H9 (cell line): ENCODE measurements at regions not wholly inside any gene's neighbourhood (a gene's known extent, or its start where the extent isn't known, plus 50 kb on each side); places are given as distances from the start of the nearest gene placed in this dataset.

Source experiments
- DNase-seq: peaks from one replicate; pipeline ENCODE4 v3.0.0-alpha.2; 2017
- H2AFZ ChIP-seq: one replicate; pipeline ENCODE4 v1.6.1; 2013; ENCODE audit warnings: mild to moderate bottlenecking, low read length, control low read depth, moderate library complexity
- H2AK5ac ChIP-seq: 2 replicates; pipeline ENCODE4 v1.6.1; 2013; ENCODE audit warnings: low read length, control low read depth, mixed read lengths; ENCODE audit not compliant: insufficient read length
- H2BK120ac ChIP-seq: one replicate; pipeline ENCODE4 v1.6.1; 2013; ENCODE audit warnings: low read depth, mild to moderate bottlenecking, low read length, control low read depth, inconsistent platforms; ENCODE audit not compliant: poor library complexity, severe bottlenecking
- H2BK12ac ChIP-seq: 2 replicates; pipeline ENCODE4 v1.6.1; 2013; ENCODE audit warnings: low read length, control low read depth, mixed read lengths, low read depth; ENCODE audit not compliant: insufficient read length
- H2BK15ac ChIP-seq: 2 replicates; pipeline ENCODE4 v1.6.1; 2013; ENCODE audit warnings: low read depth, low read length, control low read depth
- H2BK20ac ChIP-seq: one replicate; pipeline ENCODE4 v1.6.1; 2013; ENCODE audit warnings: low read depth, mild to moderate bottlenecking, low read length, control low read depth, inconsistent platforms; ENCODE audit not compliant: poor library complexity, severe bottlenecking
- H2BK5ac ChIP-seq: 2 replicates; pipeline ENCODE4 v1.6.1; 2013; ENCODE audit warnings: low read length, control low read depth, mixed read lengths; ENCODE audit not compliant: insufficient read length
- H3K14ac ChIP-seq: 2 replicates; pipeline ENCODE4 v1.6.1; 2013; ENCODE audit warnings: low read length, control low read depth; ENCODE audit not compliant: insufficient read depth
- H3K18ac ChIP-seq: 2 replicates; pipeline ENCODE4 v1.6.1; 2013; ENCODE audit warnings: low read depth, mild to moderate bottlenecking, mixed read lengths, low read length, control low read depth; ENCODE audit not compliant: insufficient read length
- H3K23ac ChIP-seq: 2 replicates; pipeline ENCODE4 v1.6.1; 2013; ENCODE audit warnings: low read length, control low read depth, mixed read lengths, low read depth; ENCODE audit not compliant: insufficient read length
- H3K23me2 ChIP-seq: 2 replicates; pipeline ENCODE4 v1.6.1; 2013; ENCODE audit warnings: low read depth, mild to moderate bottlenecking, mixed read lengths, low read length, control low read depth; ENCODE audit not compliant: insufficient read length, poor library complexity, severe bottlenecking
- H3K27ac ChIP-seq: 2 replicates; pipeline ENCODE4 v1.5.1; 2013; ENCODE audit warnings: low read length, control low read depth, mixed read lengths, low read depth; ENCODE audit not compliant: insufficient read length
- H3K27me3 ChIP-seq: 2 replicates; pipeline ENCODE4 v1.6.1; 2013; ENCODE audit warnings: low read length, control low read depth, inconsistent platforms; ENCODE audit not compliant: insufficient read depth
- H3K4ac ChIP-seq: 2 replicates; pipeline ENCODE4 v1.6.1; 2013; ENCODE audit warnings: low read depth, mild to moderate bottlenecking, control low read depth, inconsistent platforms, low read length, moderate library complexity
- H3K4me1 ChIP-seq: 2 replicates; pipeline ENCODE4 v1.6.1; 2013; ENCODE audit warnings: low read length, control low read depth, inconsistent platforms; ENCODE audit not compliant: insufficient read depth
- H3K4me2 ChIP-seq: 2 replicates; pipeline ENCODE4 v1.6.1; 2013; ENCODE audit warnings: low read length, control low read depth, mixed read lengths; ENCODE audit not compliant: insufficient read length, insufficient read depth
- H3K56ac ChIP-seq: 2 replicates; pipeline ENCODE4 v1.6.1; 2013; ENCODE audit warnings: low read depth, mild to moderate bottlenecking, mixed read lengths, low read length, control low read depth; ENCODE audit not compliant: insufficient read length
- H3K79me1 ChIP-seq: 2 replicates; pipeline ENCODE4 v1.6.1; 2013; ENCODE audit warnings: low read depth, mild to moderate bottlenecking, moderate library complexity, low read length, control low read depth, inconsistent platforms; ENCODE audit not compliant: insufficient read depth, poor library complexity, severe bottlenecking
- H3K79me2 ChIP-seq: 2 replicates; pipeline ENCODE4 v1.6.1; 2013; ENCODE audit warnings: low read length, control low read depth, inconsistent platforms; ENCODE audit not compliant: insufficient read depth
- H3K9ac ChIP-seq: 2 replicates; pipeline ENCODE4 v1.6.1; 2013; ENCODE audit warnings: low read length, control low read depth, mixed read lengths; ENCODE audit not compliant: insufficient read length; ENCODE audit errors: extremely low read depth
- H3K9me3 ChIP-seq: one replicate; pipeline ENCODE4 v1.6.1; 2013; ENCODE audit warnings: low read depth, low read length, inconsistent platforms; ENCODE audit not compliant: control insufficient read depth
- H3T11ph ChIP-seq: one replicate; pipeline ENCODE4 v1.6.1; 2013; ENCODE audit warnings: mild to moderate bottlenecking, low read length, control low read depth, inconsistent platforms
- H4K20me1 ChIP-seq: one replicate; pipeline ENCODE4 v1.6.1; 2013; ENCODE audit not compliant: control insufficient read depth, insufficient read length, insufficient read depth
- H4K5ac ChIP-seq: 2 replicates; pipeline ENCODE4 v1.6.1; 2013; ENCODE audit warnings: low read depth, mild to moderate bottlenecking, mixed read lengths, low read length, control low read depth; ENCODE audit not compliant: insufficient read length
- H4K8ac ChIP-seq: replicated peaks from 2 replicates; pipeline ENCODE4 v1.6.1; 2013; ENCODE audit warnings: low read length, control low read depth, mixed read lengths, low read depth; ENCODE audit not compliant: insufficient read length
- H4K91ac ChIP-seq: 2 replicates; pipeline ENCODE4 v1.6.1; 2013; ENCODE audit warnings: low read depth, mild to moderate bottlenecking, moderate library complexity, mixed read lengths, low read length, control low read depth; ENCODE audit not compliant: insufficient read length
- H3K27ac Mint-ChIP-seq, 3 experiments: 2 replicates in 2 of 3; 3 replicates in 1 of 3; pipeline ENCODE4 v1.8.0; 2020 to 2021; ENCODE audit warnings: mixed read lengths in 3 of 3, mild to moderate bottlenecking in 1 of 3, moderate library complexity in 1 of 3
- H3K27me3 Mint-ChIP-seq: 2 replicates; pipeline ENCODE4 v1.8.0; 2021; ENCODE audit warnings: low read depth, mild to moderate bottlenecking, moderate library complexity, mixed read lengths
- H3K36me3 Mint-ChIP-seq, 3 experiments: 2 replicates in 2 of 3; 3 replicates in 1 of 3; pipeline ENCODE4 v1.8.0; 2020 to 2021; ENCODE audit warnings: low read depth in 3 of 3, mixed read lengths in 3 of 3; ENCODE audit not compliant: insufficient read depth in 1 of 3
- H3K4me1 Mint-ChIP-seq, 2 experiments: 2 replicates each; pipeline ENCODE4 v1.8.0; 2020; ENCODE audit warnings: mixed read lengths in 2 of 2
- H3K4me3 Mint-ChIP-seq, 2 experiments: 2 replicates in 1 of 2; 3 replicates in 1 of 2; pipeline ENCODE4 v1.8.0; 2020 to 2021; ENCODE audit warnings: mild to moderate bottlenecking in 2 of 2, mixed read lengths in 2 of 2, moderate library complexity in 1 of 2
- H3K9me3 Mint-ChIP-seq, 2 experiments: 2 replicates in 1 of 2; 3 replicates in 1 of 2; pipeline ENCODE4 v1.8.0; 2020; ENCODE audit warnings: mild to moderate bottlenecking in 2 of 2, mixed read lengths in 2 of 2, moderate library complexity in 1 of 2
- CTCF ChIP-seq: fragments of 200-600 bp; sonication (generic); conservative IDR thresholded peaks from 3 replicates; pipeline ENCODE4 v1.8.0; 2021; ENCODE audit warnings: antibody characterized with exemption, mild to moderate bottlenecking
- WGBS: extraction: QIAGEN DNeasy Blood & Tissue Kit; methylation state at CpG from one replicate; pipeline ENCODE4 v1.1.7; 2013; ENCODE audit warnings: missing lambda C conversion rate, low lambda C conversion rate, mixed read lengths; ENCODE audit not compliant: insufficient read length; ENCODE audit errors: extremely low coverage; 5-methylcytosine and 5-hydroxymethylcytosine counted together

DNA sequence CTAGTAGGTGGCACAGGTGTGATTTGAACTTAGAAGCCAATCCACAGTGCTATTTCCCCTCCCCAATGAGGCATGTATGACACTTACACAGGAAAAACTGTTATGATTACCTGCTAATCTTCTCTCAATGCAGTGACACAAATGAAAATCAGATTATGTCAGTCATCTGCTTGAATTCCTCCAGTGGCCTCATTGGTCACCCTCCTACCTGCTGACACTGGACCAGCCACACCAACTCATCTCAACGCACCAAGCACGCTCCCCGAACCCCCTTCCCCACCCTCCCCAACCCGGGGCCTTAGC lies 82.2 kb upstream of the SEC11C start:
- Histone ChIP-seq H3T11ph (no peak overlapping the region), H3K4me2 (no peak overlapping the region), H2BK12ac (no peak overlapping the region), H3K14ac (no peak overlapping the region), H3K4me1 (no peaks in the 10 kb centered on the region), H2BK20ac (no peak overlapping the region), H4K91ac (no peak overlapping the region), H3K9ac (no peak overlapping the region), H4K8ac (no peak overlapping the region), H3K23ac (no peak overlapping the region), H2BK120ac (no peak overlapping the region), H3K18ac (no peak overlapping the region), H3K9me3 (no peaks in the 10 kb centered on the region), H2BK5ac (no peak overlapping the region), H2AFZ (no peak overlapping the region), H4K5ac (no peak overlapping the region), H2BK15ac (no peak overlapping the region), H3K27ac (no peak overlapping the region), H3K4ac (no peak overlapping the region), H3K23me2 (no peaks in the 10 kb centered on the region), H4K20me1 (no peaks in the 10 kb centered on the region), H3K27me3 (no peaks in the 10 kb centered on the region), H3K56ac (no peak overlapping the region), H3K79me2 (no peaks in the 10 kb centered on the region), H2AK5ac (no peak overlapping the region), H3K79me1 (no peaks in the 10 kb centered on the region)
- Mint-ChIP-seq H3K9me3 (no peaks in the 10 kb centered on the region; a peak in 1 of 5 replicates), H3K4me3 (no peak overlapping the region), H3K27me3 (no peaks in the 10 kb centered on the region), H3K27ac (no peak overlapping the region), H3K4me1 (peaks cover 4 to 5% of the 10 kb centered on the region in 2 experiments; a peak in 3 of 4 replicates), H3K36me3 (no peaks in the 10 kb centered on the region; a peak in 1 of 7 replicates)
- WGBS = no CpG with 5 or more reads among the region's 4 CpGs
- TF ChIP-seq CTCF = no peak; the same call in 2 of the 3 replicates
- no peak for DNase-seq
